HCT116 (cell line): ENCODE measurements at regions not wholly inside any gene's neighbourhood (a gene's known extent, or its start where the extent isn't known, plus 50 kb on each side); places are given as distances from the start of the nearest gene placed in this dataset.

Source experiments
- ATAC-seq: fragments of 200-7000 bp; cut with Tn5 transposase; 2 replicates; pipeline ENCODE4 v1.9.1; 2020; ENCODE audit warnings: mild to moderate bottlenecking, moderate library complexity
- BruUV-seq: library from RNA; stranded (reverse); fragments of 400-500 nt; replicated peaks from 2 replicates; lab custom pipeline; 2021; lab: Mats Ljungman, UMichigan
- CTCF ChIA-PET: fragments of 300-600 bp; sonication (Branson Sonifier 250); formaldehyde crosslinking; loops from one replicate; lab custom pipeline; 2021; ENCODE audit warnings: antibody characterized with exemption; lab: Charles Lee
- POLR2A ChIA-PET: fragments of 300-600, 350-600 bp; sonication (Branson Sonifier 250); formaldehyde crosslinking; loops from one replicate; lab custom pipeline; 2021; ENCODE audit warnings: antibody characterized with exemption; lab: Charles Lee
- RAD21 ChIA-PET, 2 experiments: fragments of 300-600 bp; sonication (Branson Sonifier 250); formaldehyde crosslinking; loops; one replicate each; lab custom pipeline; 2023; ENCODE audit warnings: low total read pairs in 2 of 2; ENCODE audit not compliant: uncharacterized antibody in 2 of 2, unreplicated experiment in 2 of 2, low non-redundant PET in 1 of 2; lab: Charles Lee
- DNase-seq: peaks from one replicate; pipeline ENCODE4 v3.0.0-alpha.2; 2010; ENCODE audit warnings: low read depth, low spot score
- H2AFZ ChIP-seq: fragments of 200-600 bp; shearing (Covaris generic), sonication (generic); 2 replicates; pipeline ENCODE4 v1.6.1; 2017; ENCODE audit warnings: low read depth, mixed run types, mixed read lengths, antibody characterized with exemption, low read length; ENCODE audit not compliant: poor library complexity, severe bottlenecking
- H3K27ac ChIP-seq: 2 replicates; pipeline ENCODE4 v1.5.1; 2012; ENCODE audit warnings: low read depth, low read length
- H3K27me3 ChIP-seq: fragments of 200-600 bp; sonication (generic); 2 replicates; pipeline ENCODE4 v1.6.1; 2016; ENCODE audit warnings: mixed run types, low read length, mixed read lengths; ENCODE audit not compliant: insufficient read depth
- H3K36me3 ChIP-seq, 2 experiments: fragments of 200-500 bp in 1 of 2; fragments of 200-600 bp in 1 of 2; sonication (Bioruptor generic) in 1 of 2; sonication (generic) in 1 of 2; 2 replicates each; pipeline versions ENCODE4 v1.5.1 to v1.6.1; 2014 to 2016; ENCODE audit warnings: low read length in 2 of 2, inconsistent platforms in 1 of 2, mixed read lengths in 1 of 2, mixed run types in 1 of 2; ENCODE audit not compliant: insufficient read depth in 2 of 2, control insufficient read depth in 1 of 2
- H3K4me1 ChIP-seq, 2 experiments: fragments of 200-600 bp in 1 of 2; sonication (generic) in 1 of 2; 2 replicates each; pipeline versions ENCODE4 v1.5.1 to v1.6.1; 2012 to 2017; ENCODE audit warnings: low read length in 2 of 2, inconsistent platforms in 1 of 2, mild to moderate bottlenecking in 1 of 2, mixed read lengths in 1 of 2, mixed run types in 1 of 2, moderate library complexity in 1 of 2; ENCODE audit not compliant: insufficient read depth in 2 of 2, control insufficient read depth in 1 of 2
- H3K4me2 ChIP-seq: fragments of 200-600 bp; sonication (generic); 2 replicates; pipeline ENCODE4 v1.6.1; 2017; ENCODE audit warnings: mixed run types, low read length, mixed read lengths
- H3K4me3 ChIP-seq, 2 experiments: fragments of 200-600 bp in 1 of 2; sonication (generic) in 1 of 2; replicated peaks in 1 of 2; 2 replicates each; pipeline ENCODE4 v1.5.1; 2011 to 2016; ENCODE audit warnings: low read length in 2 of 2, control low read depth in 1 of 2, low read depth in 1 of 2, mild to moderate bottlenecking in 1 of 2, mixed read lengths in 1 of 2, mixed run types in 1 of 2
- H3K79me2 ChIP-seq: fragments of 200-600 bp; sonication (generic); 2 replicates; pipeline ENCODE4 v1.6.1; 2017; ENCODE audit warnings: mild to moderate bottlenecking, mixed run types, low read length, moderate library complexity, mixed read lengths; ENCODE audit not compliant: insufficient read depth
- H3K9ac ChIP-seq: fragments of 200-600 bp; sonication (generic); 2 replicates; pipeline ENCODE4 v1.6.1; 2016; ENCODE audit warnings: low read length, mixed read lengths
- H3K9me2 ChIP-seq: fragments of 200-600 bp; sonication (generic), shearing (Covaris generic); 2 replicates; pipeline ENCODE4 v1.6.1; 2017; ENCODE audit warnings: mixed run types, mild to moderate bottlenecking, moderate library complexity; ENCODE audit not compliant: insufficient read depth
- H3K9me3 ChIP-seq, 2 experiments: fragments of 200-500 bp in 1 of 2; fragments of 200-600 bp in 1 of 2; sonication (Bioruptor generic) in 1 of 2; sonication (generic) in 1 of 2; 2 replicates each; pipeline ENCODE4 v1.6.1; 2014 to 2017; ENCODE audit warnings: low read length in 2 of 2, mixed read lengths in 2 of 2, inconsistent platforms in 1 of 2, low read depth in 1 of 2, mild to moderate bottlenecking in 1 of 2, mixed run types in 1 of 2, moderate library complexity in 1 of 2; ENCODE audit not compliant: control insufficient read depth in 1 of 2, insufficient read depth in 1 of 2
- H4K20me1 ChIP-seq: fragments of 200-600 bp; sonication (generic), shearing (Covaris generic); 2 replicates; pipeline ENCODE4 v1.6.1; 2017; ENCODE audit warnings: mixed run types, mild to moderate bottlenecking, moderate library complexity; ENCODE audit not compliant: insufficient read depth
- ATF3 ChIP-seq: IDR thresholded peaks from 2 replicates; pipeline ENCODE4 v1.6.1; 2012
- CBX3 ChIP-seq: IDR thresholded peaks from 2 replicates; pipeline ENCODE4 v1.6.1; 2012; ENCODE audit warnings: low read depth
- ELF1 ChIP-seq: IDR thresholded peaks from 2 replicates; pipeline ENCODE4 v1.6.1; 2012; ENCODE audit warnings: low read depth, borderline replicate concordance
- MAX ChIP-seq: IDR thresholded peaks from 2 replicates; pipeline ENCODE4 v1.6.1; 2012
- REST ChIP-seq: IDR thresholded peaks from 2 replicates; pipeline ENCODE4 v1.6.1; 2012; ENCODE audit warnings: low read depth
- SIN3A ChIP-seq: IDR thresholded peaks from 2 replicates; pipeline ENCODE4 v1.6.1; 2012; ENCODE audit warnings: low read depth
- SP1 ChIP-seq: IDR thresholded peaks from 2 replicates; pipeline ENCODE4 v1.6.1; 2012; ENCODE audit warnings: low read depth
- TCF7L2 ChIP-seq: IDR thresholded peaks from 2 replicates; pipeline ENCODE4 v1.7.0; 2011; ENCODE audit warnings: borderline replicate concordance, inconsistent platforms; ENCODE audit not compliant: insufficient read depth, insufficient read length; ENCODE audit errors: extremely low read depth
- YY1 ChIP-seq: IDR thresholded peaks from 2 replicates; pipeline ENCODE4 v1.6.1; 2011; ENCODE audit warnings: low read length, low read depth, moderate library complexity, mild to moderate bottlenecking; ENCODE audit not compliant: insufficient replicate concordance; ENCODE audit errors: extremely low read depth
- ZBTB33 ChIP-seq: IDR thresholded peaks from 2 replicates; pipeline ENCODE4 v1.6.1; 2011; ENCODE audit warnings: mild to moderate bottlenecking, low read length, moderate library complexity; ENCODE audit not compliant: insufficient replicate concordance; ENCODE audit errors: extremely low read depth
- ZNF274 ChIP-seq: fragments of 200-500 bp; sonication (Bioruptor generic); IDR thresholded peaks from 2 replicates; pipeline ENCODE4 v1.6.1; 2014; ENCODE audit warnings: mild to moderate bottlenecking, low read depth, low read length, inconsistent platforms
- intact Hi-C: fragments of 100-400 bp; cut with micrococcal nuclease; formaldehyde crosslinking; loops from 2 replicates; pipeline ENCODE4 v1.10.0; 2022
- TF ChIP-seq, protein P1 (sequence below), 3 experiments: fragments of 200-600 bp in 1 of 3; sonication (generic) in 1 of 3; IDR thresholded peaks in 2 of 3; conservative IDR thresholded peaks in 1 of 3; 2 replicates each; pipeline ENCODE4 v1.5.1; 2012 to 2017; ENCODE audit warnings: low read depth in 2 of 3, low read length in 2 of 3, antibody characterized with exemption in 1 of 3, borderline replicate concordance in 1 of 3, control low read depth in 1 of 3, mild to moderate bottlenecking in 1 of 3, mixed read lengths in 1 of 3, mixed run types in 1 of 3, moderate library complexity in 1 of 3; ENCODE audit not compliant: insufficient read depth in 1 of 3

DNA sequence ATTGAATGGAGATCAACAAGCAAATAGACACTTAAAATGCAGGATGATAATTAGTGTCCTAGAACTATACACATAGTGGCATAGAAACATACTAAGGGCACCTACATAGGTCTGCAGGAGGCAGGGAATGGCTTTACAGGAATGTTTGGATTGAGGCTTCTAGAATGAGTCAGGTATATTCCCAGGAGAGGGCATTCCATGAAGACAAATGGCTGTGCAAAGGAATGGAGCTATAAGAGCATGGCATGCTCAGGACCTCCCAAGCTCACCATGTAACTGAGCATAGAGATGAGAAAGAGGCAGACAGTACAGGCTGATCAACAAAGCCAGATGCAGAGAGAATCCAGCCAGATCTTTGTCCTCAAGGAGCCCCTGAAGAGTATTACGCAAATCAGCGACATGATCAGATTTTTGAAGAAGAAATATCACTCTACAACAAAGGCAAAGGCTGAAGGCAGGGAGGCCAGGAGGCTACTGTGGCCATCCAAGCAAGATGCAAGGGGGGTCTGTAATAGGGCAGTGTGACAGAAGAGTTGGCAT is 211.1 kb upstream of the MTNR1B start:
- Histone ChIP-seq H3K9me2 (no peaks in the 10 kb centered on the region), H3K27me3 (no peaks in the 10 kb centered on the region), H3K4me2 (no peak overlapping the region), H2AFZ (no peak overlapping the region), H3K79me2 (no peaks in the 10 kb centered on the region), H3K9me3 (no peaks in the 10 kb centered on the region), H3K36me3 (no peaks in the 10 kb centered on the region), H4K20me1 (no peaks in the 10 kb centered on the region)
- no peak for DNase-seq
- BruUV-seq = no TSS peak
- intact Hi-C loops = no loop called here
- RAD21 ChIA-PET = no interaction called here
- TF ChIP-seq MAX (no peak), SIN3A (no peak), ATF3 (no peak), TCF7L2 (no peak), ZNF274 (no peak), ZBTB33 (no peak), CBX3 (no peak), REST (no peak), YY1 (no peak), SP1 (no peak), ELF1 (no peak)
- TF ChIP-seq, protein P1, sequence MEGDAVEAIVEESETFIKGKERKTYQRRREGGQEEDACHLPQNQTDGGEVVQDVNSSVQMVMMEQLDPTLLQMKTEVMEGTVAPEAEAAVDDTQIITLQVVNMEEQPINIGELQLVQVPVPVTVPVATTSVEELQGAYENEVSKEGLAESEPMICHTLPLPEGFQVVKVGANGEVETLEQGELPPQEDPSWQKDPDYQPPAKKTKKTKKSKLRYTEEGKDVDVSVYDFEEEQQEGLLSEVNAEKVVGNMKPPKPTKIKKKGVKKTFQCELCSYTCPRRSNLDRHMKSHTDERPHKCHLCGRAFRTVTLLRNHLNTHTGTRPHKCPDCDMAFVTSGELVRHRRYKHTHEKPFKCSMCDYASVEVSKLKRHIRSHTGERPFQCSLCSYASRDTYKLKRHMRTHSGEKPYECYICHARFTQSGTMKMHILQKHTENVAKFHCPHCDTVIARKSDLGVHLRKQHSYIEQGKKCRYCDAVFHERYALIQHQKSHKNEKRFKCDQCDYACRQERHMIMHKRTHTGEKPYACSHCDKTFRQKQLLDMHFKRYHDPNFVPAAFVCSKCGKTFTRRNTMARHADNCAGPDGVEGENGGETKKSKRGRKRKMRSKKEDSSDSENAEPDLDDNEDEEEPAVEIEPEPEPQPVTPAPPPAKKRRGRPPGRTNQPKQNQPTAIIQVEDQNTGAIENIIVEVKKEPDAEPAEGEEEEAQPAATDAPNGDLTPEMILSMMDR (IDR thresholded peaks at IDR 0.05 in 2 of 3, conservative IDR thresholded peaks at IDR 0.05 in 1 of 3; ENCODE audit: borderline replicate concordance in 1 of 3, insufficient read depth in 1 of 3, low read depth in 2 of 3, low read length in 2 of 3) = no peak
- TF ChIP-seq, all 23 proteins: peak for 0
- no peaks in the 10 kb centered on the region for H3K4me1 ChIP-seq
- ChIA-PET CTCF (no interaction called here), POLR2A (no interaction called here)
- ATAC-seq = no peak
- no peak overlapping the region for H3K27ac ChIP-seq
- H3K4me3 ChIP-seq = no peak overlapping the region
- H3K9ac ChIP-seq = no peak overlapping the region
